HG03196 (cell line): ENCODE measurements at regions not wholly inside any gene's neighbourhood (a gene's known extent, or its start where the extent isn't known, plus 50 kb on each side); places are given as distances from the start of the nearest gene placed in this dataset.
"Not testable (repeated sequence)": the region's sequence is repeated elsewhere in the genome, so short reads cannot be mapped to it uniquely, and the experiment has no call there.

ENCODE experiments used
- ATAC-seq: cut with Tn5 transposase; IDR thresholded peaks from one replicate; pipeline ENCODE4 v1.9.1; 2021; ENCODE audit not compliant: unreplicated experiment

DNA sequence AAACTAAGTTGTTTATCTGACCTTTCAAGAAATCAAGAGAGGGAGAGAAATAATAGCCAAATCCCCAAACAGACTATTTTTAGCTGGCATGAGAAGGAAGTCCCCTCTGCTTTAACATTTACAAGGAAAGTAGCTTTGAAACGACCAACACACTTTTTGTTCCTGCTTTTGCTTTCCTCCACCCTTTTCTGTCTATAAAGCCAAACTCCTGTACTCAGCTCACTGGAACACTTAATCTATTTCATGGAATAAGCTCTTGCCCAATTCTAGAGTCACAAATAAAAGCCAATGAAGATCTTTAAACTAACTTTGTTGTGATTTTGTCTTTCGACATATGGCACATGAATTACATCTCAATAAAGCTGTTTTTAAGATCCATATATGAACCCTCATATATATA lies 86.8 kb upstream of the CCDC71L start:
- ATAC-seq, result no peak

DNA sequence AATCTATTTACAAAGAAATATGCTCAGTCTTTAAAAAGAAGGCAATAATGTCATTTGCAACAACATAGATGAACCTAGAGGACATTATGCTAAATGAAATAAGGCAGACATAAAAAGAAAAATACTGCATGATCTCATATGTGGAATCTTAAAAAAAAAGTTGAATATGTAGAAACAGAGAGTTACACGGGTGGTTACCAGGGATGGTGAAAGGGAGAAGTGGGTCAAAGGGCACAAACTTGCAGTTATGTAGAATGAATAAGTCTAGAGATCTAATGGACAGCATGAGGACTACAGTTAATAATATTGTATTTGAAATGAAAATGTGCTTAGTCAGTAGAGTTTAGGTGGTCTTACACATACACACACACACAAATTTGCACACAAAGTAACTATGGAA lies 88.2 kb upstream of the CCDC71L start:
- ATAC-seq, result no peak

DNA sequence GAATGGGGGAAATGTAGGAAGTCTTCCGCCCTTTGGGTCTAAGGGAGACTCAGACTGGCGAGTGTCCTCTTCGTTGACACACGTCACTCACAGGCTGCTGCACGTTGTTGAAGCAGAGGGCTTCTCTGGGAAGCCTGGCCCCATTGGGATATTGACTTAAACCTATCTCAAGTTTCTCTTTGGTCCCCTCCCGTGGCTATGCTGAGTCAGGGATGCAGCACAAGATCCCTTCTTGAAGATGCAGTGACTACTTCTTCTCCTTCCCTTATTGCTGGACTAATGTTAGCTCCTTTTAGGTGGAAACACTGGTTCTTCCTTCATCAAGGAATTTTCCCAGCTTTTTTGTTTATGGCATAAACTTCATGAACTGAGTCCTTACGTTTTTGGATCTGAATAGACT lies 89.8 kb upstream of the CCDC71L start:
- no peak for ATAC-seq

DNA sequence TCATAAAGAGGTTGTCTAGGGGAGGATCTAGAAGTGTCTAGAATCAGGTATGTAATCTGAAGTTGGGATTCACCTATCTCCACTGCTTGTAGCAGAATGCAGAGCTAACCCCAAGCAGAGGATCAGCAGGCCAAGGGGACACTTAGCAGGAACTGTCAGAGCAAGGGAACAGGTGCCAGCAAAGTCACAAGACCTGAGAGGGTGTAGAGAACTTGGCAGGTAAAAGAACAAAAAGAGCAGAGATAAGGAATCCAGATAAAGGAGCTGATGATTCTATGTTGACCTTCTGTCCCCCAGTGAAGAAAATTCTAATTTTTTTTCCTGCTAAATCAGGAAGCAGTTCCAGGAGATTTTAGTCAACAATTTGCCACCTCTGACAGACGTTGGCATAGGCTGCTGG lies 91.4 kb upstream of the CCDC71L start:
- no peak for ATAC-seq

DNA sequence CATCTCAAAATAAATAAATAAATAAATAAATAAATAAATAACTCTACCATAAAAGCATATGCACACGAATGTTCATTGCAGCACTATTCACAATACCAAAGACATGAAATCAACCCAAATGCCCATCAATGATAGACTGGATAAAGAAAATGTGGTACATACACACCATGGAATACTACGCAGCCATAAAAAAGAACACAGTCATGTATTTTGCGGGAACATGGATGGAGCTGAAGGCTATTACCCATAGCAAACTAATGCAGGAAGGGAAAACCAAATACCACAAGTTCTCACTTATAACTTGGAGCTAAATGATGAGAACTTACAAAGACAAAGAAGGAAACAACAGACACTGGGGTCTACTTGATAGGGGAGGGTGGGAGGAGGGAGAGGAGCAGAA lies 94.1 kb upstream of the CCDC71L start:
- not testable (repeated sequence) for ATAC-seq

DNA sequence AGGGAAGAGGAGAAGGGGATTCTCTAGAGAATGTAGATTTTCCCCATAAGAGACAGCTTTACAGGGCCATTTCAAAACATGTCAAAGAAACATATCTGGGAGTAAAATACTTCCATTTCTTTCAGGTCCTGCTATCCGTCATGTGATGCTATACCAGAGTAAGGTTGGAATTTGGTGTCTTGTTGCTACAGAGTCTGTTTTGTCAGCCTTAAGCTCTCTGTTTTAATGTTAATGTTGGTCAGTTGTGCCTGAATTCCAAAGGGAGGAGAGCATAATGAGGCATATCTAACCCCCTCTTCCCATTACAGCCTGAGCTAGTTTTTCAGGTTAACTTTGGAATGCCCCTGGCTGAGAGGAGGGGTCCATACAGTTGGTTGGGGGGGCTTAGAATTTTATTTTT lies 94.7 kb upstream of the CCDC71L start:
- ATAC-seq, result no peak

DNA sequence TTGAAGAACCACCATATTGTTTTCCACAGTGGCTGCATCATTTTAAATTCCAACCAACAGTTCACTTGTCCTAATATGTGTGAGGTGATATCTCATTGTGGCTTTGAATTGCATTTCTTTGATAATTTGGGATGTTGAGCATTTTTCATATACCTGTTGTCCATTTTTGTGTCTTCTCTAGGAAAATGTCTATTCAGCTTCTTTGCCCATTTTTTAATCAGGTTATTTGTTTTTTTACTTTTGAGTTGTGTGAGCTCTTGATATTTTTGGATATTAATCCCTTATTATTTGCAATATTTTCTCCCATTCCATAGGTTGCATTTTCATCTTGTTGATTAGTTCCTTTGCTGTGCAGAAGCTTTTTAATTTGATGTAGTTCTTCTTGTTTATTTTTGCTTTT lies 95.1 kb upstream of the CCDC71L start:
- ATAC-seq, result no peak

DNA sequence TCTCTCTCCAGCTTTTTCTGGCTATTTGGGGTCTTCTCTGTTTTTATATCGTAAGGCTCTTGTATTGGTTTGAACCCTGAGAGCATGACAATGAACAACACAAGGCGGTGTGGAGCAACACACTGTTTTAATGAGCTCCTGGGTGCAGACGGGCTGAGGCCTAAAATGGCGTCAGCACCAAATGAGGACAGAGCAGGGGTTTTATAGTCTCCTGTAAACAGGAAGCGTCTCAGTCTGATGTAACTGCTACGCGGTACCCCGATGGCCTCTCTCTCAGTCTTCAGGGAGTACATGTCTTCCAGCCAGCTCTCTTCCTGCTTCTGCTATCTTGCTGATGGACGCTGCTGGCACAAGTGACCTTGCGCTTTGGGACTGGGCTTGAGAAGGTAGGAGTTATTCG lies 95.9 kb upstream of the CCDC71L start:
- no peak for ATAC-seq

DNA sequence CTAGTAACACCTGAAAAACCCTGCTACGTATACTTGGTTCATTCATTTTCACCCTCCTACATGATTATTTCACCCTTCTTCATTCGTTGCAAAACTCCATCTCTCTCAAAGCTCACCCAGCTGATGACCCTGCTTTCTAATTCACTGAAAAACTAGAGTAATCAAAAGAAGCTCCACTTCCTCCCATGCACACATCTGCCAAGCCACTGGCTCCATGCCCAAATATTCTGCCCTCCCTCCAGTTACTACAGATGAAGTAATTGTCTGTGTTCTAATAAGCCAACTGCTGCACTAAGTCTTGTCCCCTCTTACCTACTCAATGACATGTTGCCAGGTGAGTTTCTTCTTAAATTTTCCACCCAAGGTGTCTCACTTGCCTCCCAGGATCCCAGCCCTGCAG lies 96.9 kb upstream of the CCDC71L start:
- no peak for ATAC-seq

DNA sequence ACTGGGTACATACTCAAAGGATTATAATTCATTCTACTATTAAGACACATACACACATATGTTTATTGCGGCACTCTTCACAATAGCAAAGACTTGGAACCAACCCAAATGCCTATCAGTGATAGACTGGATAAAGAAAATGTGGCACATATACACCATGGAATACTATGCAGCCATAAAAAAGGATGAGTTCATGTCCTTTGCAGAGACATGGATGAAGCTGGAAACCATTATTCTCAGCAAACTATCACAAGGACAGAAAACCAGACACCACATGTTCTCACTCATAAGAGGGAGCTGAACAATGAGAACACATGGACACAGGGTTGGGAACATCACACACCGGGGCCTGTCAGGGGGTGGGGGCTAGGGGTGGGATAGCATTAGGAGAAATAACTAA lies 101.9 kb upstream of the CCDC71L start:
- ATAC-seq, result not testable (repeated sequence)

DNA sequence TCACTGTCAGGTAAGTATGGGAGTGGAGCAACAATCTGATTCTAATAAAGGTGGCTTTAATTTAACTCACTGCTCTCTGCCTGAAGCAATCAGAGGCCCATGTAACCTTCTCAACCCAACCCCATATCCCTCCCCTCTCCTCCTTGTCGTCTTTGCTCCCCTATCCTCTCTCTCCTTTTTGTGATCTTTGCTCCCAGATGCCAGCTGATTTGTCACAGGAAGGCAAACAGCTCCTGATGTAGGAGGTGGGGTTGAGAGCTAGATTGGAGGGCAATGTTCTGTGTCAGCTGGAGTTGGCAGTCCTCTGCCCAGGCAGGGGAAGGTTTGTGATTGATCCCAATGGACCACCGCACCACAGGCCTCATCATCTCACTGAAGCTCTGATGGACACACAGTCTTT lies 101.4 kb upstream of the PIK3CG start:
- ATAC-seq, result no peak

DNA sequence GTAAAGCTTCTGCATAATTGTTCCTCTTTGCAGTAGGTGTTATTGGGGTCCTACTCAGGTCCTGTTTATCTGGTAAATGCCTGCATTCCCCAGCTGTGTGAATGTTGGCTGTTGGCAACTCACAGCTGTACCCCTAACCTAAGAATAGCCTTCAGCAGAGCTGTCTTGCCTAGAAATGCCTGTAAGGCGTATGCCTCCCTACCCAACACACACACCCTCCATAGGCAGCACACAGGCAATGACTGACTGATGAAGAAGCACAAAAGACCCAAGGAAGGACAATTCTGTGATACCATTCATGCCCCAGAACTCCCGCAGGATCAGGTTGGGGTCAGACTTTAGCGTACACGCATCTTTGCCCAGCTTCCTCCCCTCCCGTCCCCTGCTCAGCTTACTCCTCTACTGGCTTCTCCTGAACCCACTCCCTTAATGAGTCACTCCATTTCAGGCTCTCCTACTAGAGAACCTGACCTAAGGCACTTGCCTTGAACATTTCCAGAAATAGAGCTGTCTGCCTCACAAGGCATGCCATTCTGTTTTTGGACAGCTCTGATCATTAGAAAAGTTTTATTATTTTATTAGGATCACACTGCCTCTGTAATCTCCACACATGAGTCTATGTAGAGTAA lies 99.2 kb upstream of the PIK3CG start:
- no peak for ATAC-seq

DNA sequence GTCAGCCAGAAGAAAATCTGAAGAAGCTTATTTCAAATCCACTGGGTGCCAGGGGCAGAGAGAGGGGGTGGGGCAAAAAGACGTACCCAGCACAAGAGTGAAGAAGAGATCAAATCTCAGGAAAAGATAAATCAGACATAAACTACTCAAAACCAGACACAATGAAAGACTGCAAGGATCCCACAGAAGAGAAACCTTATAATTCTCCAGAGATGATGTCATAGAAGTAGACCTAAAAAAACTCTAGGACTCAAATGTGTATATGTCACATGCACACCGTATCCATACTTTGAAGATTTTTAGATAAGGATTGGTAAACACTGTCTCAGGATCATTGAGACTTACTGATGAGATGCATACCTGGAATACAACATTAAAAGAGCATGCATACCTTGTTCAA lies 98.5 kb upstream of the PIK3CG start:
- ATAC-seq, result no peak

DNA sequence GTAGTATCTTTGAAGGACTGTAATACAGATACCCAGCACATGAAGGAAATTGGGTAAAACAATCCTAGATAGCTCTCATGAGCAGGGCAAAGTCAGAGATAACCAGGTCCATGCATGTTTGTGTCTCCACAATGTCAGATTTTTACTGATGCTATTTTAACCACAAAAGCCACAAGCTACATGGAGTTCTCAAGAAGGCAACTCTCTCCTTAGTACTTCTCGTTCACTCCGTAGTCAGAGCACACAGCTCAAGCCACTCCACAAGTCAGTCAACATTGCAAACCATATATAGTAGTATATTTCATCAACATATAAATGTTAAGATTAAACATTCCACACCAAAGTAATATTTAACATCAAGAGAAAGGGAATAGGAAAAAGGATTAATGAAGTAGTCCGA lies 98.0 kb upstream of the PIK3CG start:
- ATAC-seq, result no peak

DNA sequence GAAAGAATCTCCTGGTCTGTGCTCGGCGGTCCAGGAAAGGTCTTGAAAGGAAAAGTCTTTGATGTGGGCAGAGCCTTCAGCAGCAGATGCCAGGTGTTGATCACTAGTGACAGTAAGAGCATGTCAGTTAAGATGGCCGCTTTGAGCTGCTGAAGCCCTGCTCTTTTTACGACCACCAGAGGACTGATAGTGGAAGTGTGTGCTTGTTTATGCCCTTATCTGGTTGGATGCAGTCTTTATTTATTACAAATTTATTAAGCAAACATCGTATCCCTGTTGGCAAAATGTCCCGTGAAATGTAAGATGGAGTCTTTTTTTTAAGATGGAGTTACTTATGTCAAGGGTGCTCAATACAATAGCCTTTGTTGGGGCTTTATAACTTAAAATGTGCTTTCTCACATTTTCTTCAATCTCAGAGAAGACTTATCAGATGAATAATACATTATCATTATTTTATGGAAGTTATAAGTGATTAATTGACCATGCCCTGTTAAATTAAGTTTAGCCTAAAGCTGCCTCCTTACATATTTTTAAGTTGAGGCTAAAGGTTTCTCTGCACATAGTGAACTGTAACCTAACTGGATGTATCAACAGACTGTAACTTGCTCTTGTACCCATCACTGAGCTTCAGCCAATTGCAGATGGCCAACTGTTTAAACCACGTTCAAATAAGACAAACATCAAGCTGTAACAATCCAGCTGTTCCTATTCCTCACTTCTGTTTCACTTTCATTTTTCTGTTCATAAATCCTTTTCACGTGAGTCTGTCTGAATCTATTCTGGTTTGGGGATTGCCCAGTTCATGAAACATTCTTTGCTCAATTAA lies 97.4 kb upstream of the PIK3CG start:
- ATAC-seq, result peak; percentile 61

DNA sequence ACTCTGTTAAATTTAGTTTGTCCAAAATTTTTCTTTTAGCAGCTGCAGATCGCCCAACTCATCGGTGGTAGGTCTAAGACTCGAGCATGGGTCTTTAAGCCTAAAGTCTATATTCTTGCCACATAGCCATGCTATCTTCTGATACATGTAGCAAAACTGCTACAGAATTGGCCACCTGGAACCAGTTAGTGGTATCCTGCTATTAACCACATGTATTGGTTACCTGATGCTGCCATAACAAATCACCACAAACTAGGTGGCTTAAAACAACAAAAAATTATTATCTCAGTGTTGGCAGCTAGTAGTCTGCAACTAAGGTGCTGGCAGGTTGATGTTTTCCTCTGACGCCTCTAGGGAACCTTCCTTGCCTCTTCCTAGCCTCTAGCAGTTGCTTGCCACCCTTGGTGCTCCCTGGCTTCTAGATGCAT lies 96.7 kb upstream of the PIK3CG start:
- ATAC-seq, result peak; percentile 57

DNA sequence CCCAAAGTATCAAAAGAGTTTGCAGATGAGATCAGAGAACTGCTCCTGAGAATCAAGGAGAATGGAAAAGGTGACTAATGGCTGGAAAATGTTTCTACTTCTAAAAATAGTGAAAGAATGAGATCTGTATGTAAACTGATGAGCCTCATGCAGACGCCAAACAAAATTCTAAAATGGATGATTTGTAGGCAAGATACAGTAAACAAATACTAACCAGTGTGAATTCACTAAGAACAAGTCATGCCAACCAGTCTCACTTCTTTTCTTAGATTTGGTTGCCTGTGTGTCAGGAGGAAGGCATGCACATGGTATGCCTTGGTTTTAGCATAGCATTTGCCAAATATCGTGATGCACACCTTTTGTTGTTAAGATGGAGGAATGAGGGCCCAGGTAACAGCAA lies 94.9 kb upstream of the PIK3CG start:
- ATAC-seq, result no peak

DNA sequence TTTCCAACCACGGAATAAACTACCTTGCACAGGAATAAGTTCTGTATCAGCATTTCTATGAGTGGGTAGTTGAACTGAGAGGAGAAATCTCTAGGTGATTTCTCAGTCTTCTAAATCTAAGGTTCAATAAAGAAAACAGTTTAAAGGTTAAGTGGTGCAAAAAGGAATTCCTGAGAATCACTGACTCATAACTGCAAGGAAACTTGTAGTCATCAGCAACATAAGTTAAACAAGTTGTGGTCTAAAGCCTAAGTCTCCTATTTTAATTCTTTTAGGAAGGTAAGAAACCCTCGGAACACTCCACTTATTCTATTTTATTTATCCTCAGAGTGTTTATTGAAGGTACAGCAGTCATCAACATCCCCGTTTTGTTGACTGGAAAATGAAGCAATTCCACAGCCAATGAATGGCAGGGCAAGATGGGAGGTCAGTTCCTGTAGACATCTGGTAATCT lies 92.4 kb upstream of the PIK3CG start:
- no peak for ATAC-seq

DNA sequence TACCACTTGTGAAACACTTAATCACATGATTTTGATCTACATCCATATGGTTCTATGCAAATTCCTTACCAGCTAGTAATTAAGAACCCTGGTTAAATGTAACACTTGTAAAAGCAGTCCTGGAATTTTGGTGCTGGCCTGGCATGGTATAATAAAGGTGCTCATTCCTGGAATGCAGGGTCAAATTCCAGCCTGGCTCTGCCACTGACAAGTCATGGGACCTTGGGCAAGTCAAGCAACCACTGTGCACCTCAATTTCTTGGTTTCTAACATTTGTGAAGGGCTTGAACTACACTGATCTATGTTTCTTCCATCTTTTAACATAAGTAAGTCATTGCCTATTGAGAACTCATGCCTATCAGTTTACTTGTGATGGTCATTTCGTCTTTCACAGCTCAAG lies 91.9 kb upstream of the PIK3CG start:
- ATAC-seq, result no peak

DNA sequence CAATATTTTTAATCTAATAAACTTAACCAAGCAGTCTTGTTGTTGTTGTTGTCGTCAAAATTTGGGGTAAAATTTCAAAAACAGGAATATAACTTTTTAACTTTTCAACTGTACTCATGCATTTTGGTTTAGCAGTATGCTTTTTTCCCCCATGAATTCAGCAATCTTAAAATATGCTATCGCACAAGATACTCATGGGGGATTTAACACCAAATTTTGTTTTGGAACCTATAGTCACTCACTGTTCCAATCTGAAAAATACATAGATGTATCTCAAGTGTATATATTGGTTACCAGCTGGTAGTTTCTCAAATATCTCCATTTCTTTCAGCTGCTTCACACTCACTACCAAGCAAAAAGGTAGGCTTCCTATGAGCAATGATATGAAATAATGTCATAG lies 91.4 kb upstream of the PIK3CG start:
- no peak for ATAC-seq

DNA sequence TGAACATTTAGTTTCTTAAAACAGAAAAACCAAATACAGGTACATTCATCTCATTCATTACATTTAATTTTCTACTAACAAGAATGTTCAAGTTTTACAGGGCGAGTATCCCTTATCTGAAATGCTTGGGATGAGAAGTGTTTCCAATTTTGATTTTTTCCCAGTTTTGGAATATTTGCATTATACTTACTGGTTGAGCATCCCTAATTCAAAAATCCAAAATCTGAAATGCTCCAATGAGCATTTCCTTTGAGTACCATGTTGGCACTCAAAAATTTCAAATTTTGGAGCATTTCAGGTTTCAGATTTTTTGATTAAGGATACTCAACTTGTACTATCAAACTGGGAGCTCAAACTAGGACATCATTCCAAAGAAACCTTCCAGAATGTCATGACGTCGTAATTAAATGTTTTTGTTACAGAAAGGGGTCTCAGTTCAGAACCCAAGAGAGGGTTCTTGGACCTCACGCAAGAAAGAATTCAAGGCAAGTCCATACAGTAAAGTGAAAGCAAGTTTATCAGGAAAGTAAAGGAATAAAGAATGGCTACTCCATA lies 90.8 kb upstream of the PIK3CG start:
- no peak for ATAC-seq

DNA sequence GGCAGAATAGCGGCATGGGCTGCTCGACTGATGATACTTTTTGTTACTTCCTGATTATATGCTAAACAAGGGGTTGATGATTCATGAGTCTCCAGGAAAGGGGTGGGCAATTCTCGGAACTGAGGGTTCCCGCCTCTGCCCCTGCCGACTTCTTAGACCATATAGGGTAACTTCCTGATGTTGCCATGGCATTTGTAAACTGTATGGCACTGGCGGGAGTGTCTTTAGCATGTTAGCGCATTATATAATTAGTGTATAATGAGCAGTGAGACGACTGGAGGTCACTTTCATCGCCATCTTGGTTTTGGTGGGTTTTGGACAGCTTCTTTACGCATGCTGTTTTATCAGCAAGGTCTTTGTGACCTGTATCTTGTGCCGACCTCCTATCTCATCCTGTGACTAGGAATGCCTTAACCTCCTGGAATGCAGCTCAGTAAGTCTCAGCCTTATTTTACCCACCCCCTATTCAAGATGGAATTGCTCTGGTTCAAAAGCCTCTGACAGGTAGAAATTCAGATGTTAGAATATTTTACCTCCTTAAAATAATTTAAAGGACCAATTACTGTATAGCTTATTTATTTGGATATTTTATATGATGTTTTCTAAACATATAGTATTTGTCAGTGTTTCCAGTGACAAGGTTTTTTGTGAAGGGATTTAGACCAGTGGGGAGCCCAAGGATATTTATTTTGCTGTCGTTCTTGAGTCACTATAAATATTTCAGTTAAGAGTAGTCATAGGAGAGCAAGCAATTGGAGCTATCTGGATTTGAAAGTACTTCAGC lies 90.1 kb upstream of the PIK3CG start:
- no peak for ATAC-seq
